Endothelial cell of umbilical vein (primary cell): ENCODE measurements at regions not wholly inside any gene's neighbourhood (a gene's known extent, or its start where the extent isn't known, plus 50 kb on each side); places are given as distances from the start of the nearest gene placed in this dataset.

Source experiments
- POLR2A ChIP-seq: IDR thresholded peaks from 2 replicates; pipeline ENCODE4 v1.6.1; 2012; ENCODE audit warnings: low read depth, mild to moderate bottlenecking, control low read depth, low read length
- POLR2AphosphoS5 ChIP-seq: IDR thresholded peaks from 2 replicates; pipeline ENCODE4 v1.6.1; 2012; ENCODE audit warnings: low read depth, mild to moderate bottlenecking, control low read depth, low read length, moderate library complexity; ENCODE audit not compliant: insufficient read depth
- TF ChIP-seq, protein P1 (sequence below), 2 donors: IDR thresholded peaks; 1 replicate in 1 of 2; 2 replicates in 1 of 2; pipeline ENCODE4 v1.5.1; 2011; ENCODE audit warnings: low read length in 2 of 2, mild to moderate bottlenecking in 2 of 2, moderate library complexity in 2 of 2, control low read depth in 1 of 2, inconsistent platforms in 1 of 2, low read depth in 1 of 2; ENCODE audit not compliant: insufficient read depth in 1 of 2; ENCODE audit errors: extremely low read depth in 1 of 2

GRCh38 chr1:30656171-30656940 is 67.0 kb downstream of the MATN1 start:
- TF ChIP-seq, protein P1, sequence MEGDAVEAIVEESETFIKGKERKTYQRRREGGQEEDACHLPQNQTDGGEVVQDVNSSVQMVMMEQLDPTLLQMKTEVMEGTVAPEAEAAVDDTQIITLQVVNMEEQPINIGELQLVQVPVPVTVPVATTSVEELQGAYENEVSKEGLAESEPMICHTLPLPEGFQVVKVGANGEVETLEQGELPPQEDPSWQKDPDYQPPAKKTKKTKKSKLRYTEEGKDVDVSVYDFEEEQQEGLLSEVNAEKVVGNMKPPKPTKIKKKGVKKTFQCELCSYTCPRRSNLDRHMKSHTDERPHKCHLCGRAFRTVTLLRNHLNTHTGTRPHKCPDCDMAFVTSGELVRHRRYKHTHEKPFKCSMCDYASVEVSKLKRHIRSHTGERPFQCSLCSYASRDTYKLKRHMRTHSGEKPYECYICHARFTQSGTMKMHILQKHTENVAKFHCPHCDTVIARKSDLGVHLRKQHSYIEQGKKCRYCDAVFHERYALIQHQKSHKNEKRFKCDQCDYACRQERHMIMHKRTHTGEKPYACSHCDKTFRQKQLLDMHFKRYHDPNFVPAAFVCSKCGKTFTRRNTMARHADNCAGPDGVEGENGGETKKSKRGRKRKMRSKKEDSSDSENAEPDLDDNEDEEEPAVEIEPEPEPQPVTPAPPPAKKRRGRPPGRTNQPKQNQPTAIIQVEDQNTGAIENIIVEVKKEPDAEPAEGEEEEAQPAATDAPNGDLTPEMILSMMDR (IDR thresholded peaks at IDR 0.05; ENCODE audit: extremely low read depth in 1 of 2, insufficient read depth in 1 of 2, low read depth in 1 of 2, low read length in 2 of 2): no peak
- TF ChIP-seq POLR2A (no peak), POLR2AphosphoS5 (no peak)
